ENCODE measurements at regions not wholly inside any gene's neighbourhood (a gene's known extent, or its start where the extent isn't known, plus 50 kb on each side); places are given as distances from the start of the nearest gene placed in this dataset.

DNA sequence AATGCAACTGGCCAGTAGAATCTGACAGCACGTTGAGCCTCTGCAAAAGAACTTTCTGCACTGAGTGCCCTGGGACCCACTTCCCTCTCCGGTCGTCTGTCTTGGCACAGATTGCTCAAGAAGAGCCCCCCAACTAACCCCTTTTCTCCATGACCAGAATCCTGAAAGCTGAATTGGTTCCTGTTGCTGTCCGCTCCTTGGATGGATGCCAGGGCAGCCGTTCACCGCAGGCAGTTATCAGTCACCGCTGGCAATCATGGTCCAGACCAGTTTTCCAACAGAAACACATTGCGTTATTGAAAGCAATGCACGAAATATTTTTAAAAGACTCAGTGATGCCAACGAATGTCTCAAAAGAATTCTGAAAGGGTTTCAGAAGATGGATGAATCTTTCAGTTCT is 733.7 kb upstream of the FRG1 start:
- Histone ChIP-seq H3K4me3 (no peak overlapping the region), H3K27me3 (no peaks in the 10 kb centered on the region), H3K27ac (no peak overlapping the region), H3K36me3 (no peaks in the 10 kb centered on the region), H3K9me3 (no peaks in the 10 kb centered on the region), H3K4me1 (ENCODE audit: insufficient read depth) (no peaks in the 10 kb centered on the region)
- TF ChIP-seq POLR2A (IDR thresholded peaks at IDR 0.05) = no peak
- no peak for TF ChIP-seq EP300 (IDR thresholded peaks at IDR 0.05)
- TF ChIP-seq, protein P1, sequence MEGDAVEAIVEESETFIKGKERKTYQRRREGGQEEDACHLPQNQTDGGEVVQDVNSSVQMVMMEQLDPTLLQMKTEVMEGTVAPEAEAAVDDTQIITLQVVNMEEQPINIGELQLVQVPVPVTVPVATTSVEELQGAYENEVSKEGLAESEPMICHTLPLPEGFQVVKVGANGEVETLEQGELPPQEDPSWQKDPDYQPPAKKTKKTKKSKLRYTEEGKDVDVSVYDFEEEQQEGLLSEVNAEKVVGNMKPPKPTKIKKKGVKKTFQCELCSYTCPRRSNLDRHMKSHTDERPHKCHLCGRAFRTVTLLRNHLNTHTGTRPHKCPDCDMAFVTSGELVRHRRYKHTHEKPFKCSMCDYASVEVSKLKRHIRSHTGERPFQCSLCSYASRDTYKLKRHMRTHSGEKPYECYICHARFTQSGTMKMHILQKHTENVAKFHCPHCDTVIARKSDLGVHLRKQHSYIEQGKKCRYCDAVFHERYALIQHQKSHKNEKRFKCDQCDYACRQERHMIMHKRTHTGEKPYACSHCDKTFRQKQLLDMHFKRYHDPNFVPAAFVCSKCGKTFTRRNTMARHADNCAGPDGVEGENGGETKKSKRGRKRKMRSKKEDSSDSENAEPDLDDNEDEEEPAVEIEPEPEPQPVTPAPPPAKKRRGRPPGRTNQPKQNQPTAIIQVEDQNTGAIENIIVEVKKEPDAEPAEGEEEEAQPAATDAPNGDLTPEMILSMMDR (IDR thresholded peaks at IDR 0.05) = no peak
- 33 to 69% (median 51%) methylated on average over 10 of the region's 10 CpGs for WGBS, 3 donors
- DNase-seq = no peak
- intact Hi-C loops (cut with DNase I) = loop anchor here in 1 of 4 donors (5.0 kb wide), 1 partner anchor 595 kb away; no protein-coding TSS in a partner anchor

DNA sequence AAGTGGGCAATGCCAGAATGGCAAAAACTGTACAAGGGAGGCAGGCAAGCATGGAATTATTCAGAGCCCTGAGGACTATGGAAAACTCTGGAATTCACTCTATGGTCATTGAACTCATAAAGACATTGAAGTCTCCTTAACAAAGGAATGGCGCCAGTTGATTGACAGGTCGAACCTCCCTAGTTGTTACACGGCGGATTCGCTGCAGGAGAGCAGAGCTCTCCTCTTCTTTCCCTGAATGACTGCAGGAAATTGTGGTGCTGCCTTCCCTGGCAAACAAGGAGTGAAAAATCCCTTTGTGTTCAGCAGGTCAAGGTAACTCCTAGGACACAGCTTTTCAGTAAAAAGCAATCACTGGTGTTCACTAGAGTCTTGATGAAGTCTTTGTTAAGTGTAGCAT is 732.8 kb upstream of the FRG1 start:
- H3K36me3 ChIP-seq = no peaks in the 10 kb centered on the region
- H3K27ac ChIP-seq = no peak overlapping the region
- intact Hi-C loops (cut with DNase I) = loop anchor here in 1 of 4 donors (5.0 kb wide), 1 partner anchor 594 kb away; no protein-coding TSS in a partner anchor
- H3K4me1 ChIP-seq (ENCODE audit: insufficient read depth) = no peaks in the 10 kb centered on the region
- WGBS, 3 donors = 87 to 90% (median 89%) methylated on average over 5 of the region's 5 CpGs
- H3K9me3 ChIP-seq = no peaks in the 10 kb centered on the region
- TF ChIP-seq, protein P1 (IDR thresholded peaks at IDR 0.05) = no peak
- TF ChIP-seq POLR2A (IDR thresholded peaks at IDR 0.05) = no peak
- H3K27me3 ChIP-seq = no peaks in the 10 kb centered on the region
- no peak for DNase-seq
- H3K4me3 ChIP-seq = no peak overlapping the region

DNA sequence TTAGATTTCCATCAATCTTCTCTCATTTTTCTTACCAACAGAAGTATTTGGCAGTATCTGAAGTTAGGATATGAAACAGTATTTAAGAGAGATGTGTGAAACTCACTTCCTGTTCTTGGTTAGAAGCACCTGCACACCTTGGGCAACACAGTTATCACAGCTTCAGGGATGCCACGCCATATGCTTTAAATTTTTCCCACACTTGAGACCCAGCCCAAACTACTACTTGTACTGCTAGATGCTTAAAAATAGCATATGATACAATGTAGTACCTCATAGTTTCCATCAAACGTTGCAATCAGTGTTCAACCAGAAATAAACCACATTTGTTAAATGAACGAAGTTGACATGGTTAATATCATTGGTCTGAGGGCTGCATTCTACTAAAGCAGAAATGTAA is 725.1 kb upstream of the FRG1 start:
- Histone ChIP-seq H3K27me3 (no peaks in the 10 kb centered on the region), H3K4me3 (no peak overlapping the region), H3K4me1 (ENCODE audit: insufficient read depth) (no peaks in the 10 kb centered on the region), H3K27ac (no peak overlapping the region), H3K9me3 (no peaks in the 10 kb centered on the region), H3K36me3 (no peaks in the 10 kb centered on the region)
- no peak for TF ChIP-seq POLR2A (IDR thresholded peaks at IDR 0.05)
- TF ChIP-seq, protein P1 (IDR thresholded peaks at IDR 0.05) = no peak
- no peak for TF ChIP-seq EP300 (IDR thresholded peaks at IDR 0.05)
- no peak for DNase-seq
- intact Hi-C loops (cut with DNase I) = no loop called here
- 75 to 85% (median 77%) methylated on average over 3 of the region's 3 CpGs for WGBS, 3 donors

DNA sequence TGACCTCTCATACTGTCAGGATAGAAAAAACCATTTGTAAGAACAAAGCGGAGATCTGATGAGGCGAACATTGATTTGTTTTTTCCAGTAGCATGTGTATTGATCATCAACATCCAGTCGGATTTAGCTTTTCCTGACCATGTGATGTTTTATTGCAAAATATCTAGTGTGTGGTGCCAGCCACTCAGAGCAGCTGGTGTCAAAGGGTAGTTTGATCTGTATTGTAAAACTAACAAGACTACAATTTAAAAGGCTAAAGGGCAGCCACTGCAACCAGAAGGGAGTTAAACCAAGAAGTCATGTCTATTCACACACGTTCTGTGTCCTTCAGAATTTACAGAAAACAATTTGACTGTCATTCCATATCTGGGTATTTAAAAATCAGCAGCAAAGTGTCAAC is 719.0 kb upstream of the FRG1 start:
- intact Hi-C loops (cut with DNase I) = no loop called here
- WGBS, 3 donors = 74 to 80% (median 78%) methylated on average over 4 of the region's 4 CpGs

More for the DNA sequence above, 719.0 kb upstream of the FRG1 start:
- H3K9me3 ChIP-seq = no peaks in the 10 kb centered on the region
- no peak for DNase-seq
- no peak overlapping the region for H3K4me3 ChIP-seq
- H3K4me1 ChIP-seq (ENCODE audit: insufficient read depth) = no peaks in the 10 kb centered on the region
- TF ChIP-seq EP300 (IDR thresholded peaks at IDR 0.05) = no peak
- TF ChIP-seq POLR2A (IDR thresholded peaks at IDR 0.05) = no peak
- TF ChIP-seq, protein P1 (IDR thresholded peaks at IDR 0.05) = no peak
- H3K36me3 ChIP-seq = no peaks in the 10 kb centered on the region
- H3K27ac ChIP-seq = no peak overlapping the region
- H3K27me3 ChIP-seq = no peaks in the 10 kb centered on the region
